ENCODE measurements at regions not wholly inside any gene's neighbourhood (a gene's known extent, or its start where the extent isn't known, plus 50 kb on each side); places are given as distances from the start of the nearest gene placed in this dataset.

DNA sequence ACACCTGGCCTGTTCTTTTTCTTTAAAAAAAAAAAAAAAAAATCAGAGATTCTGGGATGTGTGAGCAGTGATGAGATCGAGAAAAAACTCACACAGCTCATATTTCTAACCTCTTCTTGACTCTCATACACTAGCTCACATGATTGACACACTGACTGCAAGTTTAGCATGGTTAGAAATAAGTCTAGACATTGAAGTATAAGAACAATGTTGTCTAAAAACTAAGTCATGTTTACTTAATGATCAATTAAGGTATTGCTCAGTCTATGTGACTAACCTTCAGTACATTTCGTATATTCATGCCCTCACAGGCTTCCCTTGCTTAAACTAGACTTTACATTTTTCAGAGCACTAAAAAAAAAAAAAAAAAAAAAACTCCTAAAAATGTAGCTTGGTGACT is 775.1 kb downstream of the GATA3 start:
- TF ChIP-seq CTCF (IDR thresholded peaks at IDR 0.05) (no peak), EP300 (IDR thresholded peaks at IDR 0.05) (no peak)
